ENCODE measurements at regions not wholly inside any gene's neighbourhood (a gene's known extent, or its start where the extent isn't known, plus 50 kb on each side); places are given as distances from the start of the nearest gene placed in this dataset.

- no peak for DNase-seq
These were observed 452.5 kb downstream of the MCTP2 start for GRCh38 chr15:94683902-94684301.

- DNase-seq, result no peak
These were observed 459.8 kb downstream of the MCTP2 start for GRCh38 chr15:94691169-94691568.

GRCh38 chr15:94692710-94693109 is 461.3 kb downstream of the MCTP2 start:
- DNase-seq, result no peak

GRCh38 chr15:94700211-94700610 is 468.9 kb downstream of the MCTP2 start:
- DNase-seq, result no peak

GRCh38 chr15:94701281-94701985 is 470.1 kb downstream of the MCTP2 start:
- no peak for DNase-seq

GRCh38 chr15:94703596-94703995 is 472.2 kb downstream of the MCTP2 start:
- DNase-seq, result no peak

- no peak for DNase-seq
These were observed 473.1 kb downstream of the MCTP2 start for GRCh38 chr15:94704421-94704820.

GRCh38 chr15:94704946-94705345 is 473.6 kb downstream of the MCTP2 start:
- DNase-seq, result no peak

GRCh38 chr15:94709319-94709718 is 478.0 kb downstream of the MCTP2 start:
- no peak for DNase-seq

- no peak for DNase-seq
These were observed 490.8 kb downstream of the MCTP2 start for GRCh38 chr15:94722024-94722636.

GRCh38 chr15:94723801-94724200 is 492.4 kb downstream of the MCTP2 start:
- DNase-seq, result no peak

- no peak for DNase-seq
These were observed 499.9 kb downstream of the MCTP2 start for GRCh38 chr15:94731286-94731685.

- DNase-seq, result no peak
These were observed 503.1 kb downstream of the MCTP2 start for GRCh38 chr15:94734460-94734859.

GRCh38 chr15:94736236-94736635 is 504.9 kb downstream of the MCTP2 start:
- DNase-seq, result no peak

- DNase-seq, result no peak
These were observed 508.3 kb downstream of the MCTP2 start for GRCh38 chr15:94739639-94740038.

- no peak for DNase-seq
These were observed 509.1 kb downstream of the MCTP2 start for GRCh38 chr15:94740469-94740868.

- DNase-seq, result no peak
These were observed 512.3 kb downstream of the MCTP2 start for GRCh38 chr15:94743668-94744067.

- DNase-seq, result no peak
These were observed 512.9 kb downstream of the MCTP2 start for GRCh38 chr15:94744080-94744793.

GRCh38 chr15:94745371-94745770 is 514.0 kb downstream of the MCTP2 start:
- no peak for DNase-seq

GRCh38 chr15:94747510-94747909 is 516.1 kb downstream of the MCTP2 start:
- DNase-seq, result no peak

GRCh38 chr15:94749811-94750617 is 518.7 kb downstream of the MCTP2 start:
- DNase-seq, result no peak

- DNase-seq, result no peak
These were observed 529.0 kb downstream of the MCTP2 start for GRCh38 chr15:94760348-94760747.

- DNase-seq, result no peak
These were observed 530.2 kb downstream of the MCTP2 start for GRCh38 chr15:94761574-94761973.

Measured in activated naive CD4-positive, alpha-beta T cell treated with anti-CD3 and anti-CD28 coated beads, Interleukin-2, amount 50 U/mL, for 16 hours (primary cell).